ENCODE measurements at regions not wholly inside any gene's neighbourhood (a gene's known extent, or its start where the extent isn't known, plus 50 kb on each side); places are given as distances from the start of the nearest gene placed in this dataset.
A peak's percentile ranks its signal among the peaks of the same experiment; 100 is the strongest.

DNA sequence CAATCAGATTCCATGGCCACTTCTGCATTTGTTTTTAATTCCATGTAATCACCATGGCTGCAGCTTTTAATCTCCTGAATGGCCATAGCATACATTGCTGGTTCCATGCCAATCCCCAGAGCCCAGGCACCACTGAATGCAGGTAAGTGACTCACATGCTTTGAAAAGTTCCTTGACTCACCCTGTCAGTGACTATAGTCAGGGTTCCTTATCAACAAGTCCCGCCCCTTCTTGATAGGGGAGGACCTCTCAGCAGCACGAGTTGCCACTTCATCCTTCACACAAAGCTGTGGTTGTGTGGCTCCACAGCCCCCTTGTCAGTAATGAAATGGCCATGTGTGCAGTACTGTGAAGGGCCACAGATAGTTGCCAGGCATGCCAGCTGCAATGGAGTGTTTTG lies 516.6 kb downstream of the PPARGC1A start:
- Histone ChIP-seq H3K23ac (ENCODE audit: low read depth, low read length) (no peak overlapping the region), H2BK5ac (ENCODE audit: low read depth, low read length, poor library complexity, severe bottlenecking) (no peak overlapping the region), H2AFZ (replicated peaks; ENCODE audit: low read length, poor library complexity) (no peak overlapping the region), H2AK5ac (ENCODE audit: low read depth, low read length) (no peak overlapping the region), H3K14ac (replicated peaks; ENCODE audit: low read depth, low read length) (no peak overlapping the region), H3K4ac (ENCODE audit: low read depth, low read length) (no peak overlapping the region), H4K20me1 (ENCODE audit: insufficient read depth, low read length) (no peaks in the 10 kb centered on the region), H3K27me3 (ENCODE audit: control insufficient read depth, insufficient read depth, low read length) (no peaks in the 10 kb centered on the region), H2BK15ac (ENCODE audit: low read depth, low read length) (no peak overlapping the region), H3K79me1 (ENCODE audit: low read depth in 1 of 2, low read length in 2 of 2) (no peaks in the 10 kb centered on the region), H3K56ac (ENCODE audit: extremely low read depth, insufficient read depth, low read length) (no peak overlapping the region), H3K4me2 (ENCODE audit: low read depth, low read length) (no peak overlapping the region), H3K18ac (ENCODE audit: low read depth, low read length) (no peak overlapping the region), H3K27ac (ENCODE audit: insufficient read depth, low read length) (no peak overlapping the region), H3K9me1 (ENCODE audit: insufficient read depth, low read length) (no peaks in the 10 kb centered on the region), H4K5ac (ENCODE audit: low read depth, low read length) (no peak overlapping the region), H3K4me3 (ENCODE audit: insufficient read depth, low read depth, low read length) (no peak overlapping the region), H4K8ac (ENCODE audit: low read depth in 2 of 2, low read length in 2 of 2) (no peak overlapping the region), H3K9ac (ENCODE audit: low read depth, low read length) (no peak overlapping the region), H4K91ac (ENCODE audit: insufficient read depth, low read depth, low read length) (no peak overlapping the region), H2BK20ac (ENCODE audit: low read depth, low read length) (no peak overlapping the region), H3K36me3 (ENCODE audit: control insufficient read depth, insufficient read depth, low read length) (no peaks in the 10 kb centered on the region), H3K4me1 (ENCODE audit: control insufficient read depth, insufficient read depth, low read length) (no peaks in the 10 kb centered on the region), H2BK120ac (ENCODE audit: low read depth, low read length) (no peak overlapping the region), H3K9me3 (ENCODE audit: control insufficient read depth, insufficient read depth, low read length) (0 out of 2 replicates have a peak, but pooled peaks cover 2% of the 10 kb centered on the region), H2AK9ac (replicated peaks; ENCODE audit: low read depth, low read length, poor library complexity) (no peak overlapping the region)
- TF ChIP-seq POLR2A (IDR thresholded peaks at IDR 0.05; ENCODE audit: low read depth, low read length) (no peak), RCOR1 (IDR thresholded peaks at IDR 0.05; ENCODE audit: insufficient replicate concordance, low read length) (no peak), FOS (IDR thresholded peaks at IDR 0.05; ENCODE audit: low read depth, low read length) (no peak), BHLHE40 (IDR thresholded peaks at IDR 0.05; ENCODE audit: low read depth, low read length) (no peak), MXI1 (IDR thresholded peaks at IDR 0.05; ENCODE audit: borderline replicate concordance, low read depth, low read length) (no peak), CEBPB (IDR thresholded peaks at IDR 0.05; ENCODE audit: low read depth, low read length) (no peak), MAZ (IDR thresholded peaks at IDR 0.05; ENCODE audit: borderline replicate concordance, low read depth, low read length) (no peak), NFE2L2 (IDR thresholded peaks at IDR 0.05; ENCODE audit: low read depth, low read length) (no peak), RFX5 (IDR thresholded peaks at IDR 0.05; ENCODE audit: low read depth, low read length) (no peak), RAD21 (IDR thresholded peaks at IDR 0.05; ENCODE audit: low read length) (no peak), MAFK (IDR thresholded peaks at IDR 0.05; ENCODE audit: low read depth, low read length) (no peak), SMC3 (IDR thresholded peaks at IDR 0.05; ENCODE audit: low read depth, low read length) (no peak)
- TF ChIP-seq, protein P1, sequence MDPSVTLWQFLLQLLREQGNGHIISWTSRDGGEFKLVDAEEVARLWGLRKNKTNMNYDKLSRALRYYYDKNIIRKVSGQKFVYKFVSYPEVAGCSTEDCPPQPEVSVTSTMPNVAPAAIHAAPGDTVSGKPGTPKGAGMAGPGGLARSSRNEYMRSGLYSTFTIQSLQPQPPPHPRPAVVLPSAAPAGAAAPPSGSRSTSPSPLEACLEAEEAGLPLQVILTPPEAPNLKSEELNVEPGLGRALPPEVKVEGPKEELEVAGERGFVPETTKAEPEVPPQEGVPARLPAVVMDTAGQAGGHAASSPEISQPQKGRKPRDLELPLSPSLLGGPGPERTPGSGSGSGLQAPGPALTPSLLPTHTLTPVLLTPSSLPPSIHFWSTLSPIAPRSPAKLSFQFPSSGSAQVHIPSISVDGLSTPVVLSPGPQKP (IDR thresholded peaks at IDR 0.05; ENCODE audit: borderline replicate concordance, low read depth, low read length): no peak
- TF ChIP-seq, protein P2, sequence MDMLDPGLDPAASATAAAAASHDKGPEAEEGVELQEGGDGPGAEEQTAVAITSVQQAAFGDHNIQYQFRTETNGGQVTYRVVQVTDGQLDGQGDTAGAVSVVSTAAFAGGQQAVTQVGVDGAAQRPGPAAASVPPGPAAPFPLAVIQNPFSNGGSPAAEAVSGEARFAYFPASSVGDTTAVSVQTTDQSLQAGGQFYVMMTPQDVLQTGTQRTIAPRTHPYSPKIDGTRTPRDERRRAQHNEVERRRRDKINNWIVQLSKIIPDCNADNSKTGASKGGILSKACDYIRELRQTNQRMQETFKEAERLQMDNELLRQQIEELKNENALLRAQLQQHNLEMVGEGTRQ (IDR thresholded peaks at IDR 0.05; ENCODE audit: low read depth, low read length): no peak
- TF ChIP-seq, protein P3, sequence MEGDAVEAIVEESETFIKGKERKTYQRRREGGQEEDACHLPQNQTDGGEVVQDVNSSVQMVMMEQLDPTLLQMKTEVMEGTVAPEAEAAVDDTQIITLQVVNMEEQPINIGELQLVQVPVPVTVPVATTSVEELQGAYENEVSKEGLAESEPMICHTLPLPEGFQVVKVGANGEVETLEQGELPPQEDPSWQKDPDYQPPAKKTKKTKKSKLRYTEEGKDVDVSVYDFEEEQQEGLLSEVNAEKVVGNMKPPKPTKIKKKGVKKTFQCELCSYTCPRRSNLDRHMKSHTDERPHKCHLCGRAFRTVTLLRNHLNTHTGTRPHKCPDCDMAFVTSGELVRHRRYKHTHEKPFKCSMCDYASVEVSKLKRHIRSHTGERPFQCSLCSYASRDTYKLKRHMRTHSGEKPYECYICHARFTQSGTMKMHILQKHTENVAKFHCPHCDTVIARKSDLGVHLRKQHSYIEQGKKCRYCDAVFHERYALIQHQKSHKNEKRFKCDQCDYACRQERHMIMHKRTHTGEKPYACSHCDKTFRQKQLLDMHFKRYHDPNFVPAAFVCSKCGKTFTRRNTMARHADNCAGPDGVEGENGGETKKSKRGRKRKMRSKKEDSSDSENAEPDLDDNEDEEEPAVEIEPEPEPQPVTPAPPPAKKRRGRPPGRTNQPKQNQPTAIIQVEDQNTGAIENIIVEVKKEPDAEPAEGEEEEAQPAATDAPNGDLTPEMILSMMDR (conservative IDR thresholded peaks at IDR 0.05; ENCODE audit: low read depth, low read length): no peak
- no TSS peak for BruUV-seq (replicated peaks)
- ChIA-PET POLR2A (ENCODE audit: unreplicated experiment) (no interaction called here), CTCF (no interaction called here)
- intact Hi-C loops (cut with micrococcal nuclease) (no loop called here), dilution Hi-C loops (cut with HindIII; ENCODE audit: low sequenced_read_pairs, unreplicated experiment) (no loop called here), in situ Hi-C loops (cut with MboI; ENCODE audit: low sequenced_read_pairs) (no loop called here)
- DNase-seq (peak; percentile 4), ATAC-seq (ENCODE audit: low read depth) (peak; percentile 14; the same call in 1 of the 2 replicates)
- WGBS, 2 experiments (ENCODE audit: extremely low coverage in 2 of 2, insufficient read length in 1 of 2): no CpG with 5 or more reads among the region's 2 CpGs
